ENCODE measurements at regions not wholly inside any gene's neighbourhood (a gene's known extent, or its start where the extent isn't known, plus 50 kb on each side); places are given as distances from the start of the nearest gene placed in this dataset.
"Not testable (repeated sequence)": the region's sequence is repeated elsewhere in the genome, so short reads cannot be mapped to it uniquely, and the experiment has no call there.

GRCh38 chr5:18495157-18495556 is 860.9 kb downstream of the TAF11L14 start:
- no peak for DNase-seq

DNA sequence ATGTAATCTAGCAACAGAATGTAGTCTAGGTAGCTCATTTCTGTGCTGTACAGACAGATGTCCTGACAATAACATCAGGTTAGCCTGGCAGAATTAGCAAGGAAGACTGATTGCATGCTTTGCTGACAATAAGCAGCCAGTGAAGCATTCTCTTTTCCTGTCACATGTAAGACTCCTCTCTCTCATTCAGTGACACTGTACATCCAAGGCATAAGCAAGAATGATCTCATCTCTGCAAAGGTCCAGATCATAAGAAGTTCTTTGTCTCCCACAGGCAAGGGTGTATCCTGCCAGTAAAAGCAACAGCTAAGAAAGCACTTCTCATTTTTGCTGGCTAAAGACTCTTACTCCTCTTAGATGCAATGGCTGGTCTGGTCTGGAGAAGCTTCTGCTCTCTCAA is 861.8 kb downstream of the TAF11L14 start:
- DNase-seq = no peak

- no peak for DNase-seq
Observed at GRCh38 chr5:18497089-18497488, 862.8 kb downstream of the TAF11L14 start.

DNA sequence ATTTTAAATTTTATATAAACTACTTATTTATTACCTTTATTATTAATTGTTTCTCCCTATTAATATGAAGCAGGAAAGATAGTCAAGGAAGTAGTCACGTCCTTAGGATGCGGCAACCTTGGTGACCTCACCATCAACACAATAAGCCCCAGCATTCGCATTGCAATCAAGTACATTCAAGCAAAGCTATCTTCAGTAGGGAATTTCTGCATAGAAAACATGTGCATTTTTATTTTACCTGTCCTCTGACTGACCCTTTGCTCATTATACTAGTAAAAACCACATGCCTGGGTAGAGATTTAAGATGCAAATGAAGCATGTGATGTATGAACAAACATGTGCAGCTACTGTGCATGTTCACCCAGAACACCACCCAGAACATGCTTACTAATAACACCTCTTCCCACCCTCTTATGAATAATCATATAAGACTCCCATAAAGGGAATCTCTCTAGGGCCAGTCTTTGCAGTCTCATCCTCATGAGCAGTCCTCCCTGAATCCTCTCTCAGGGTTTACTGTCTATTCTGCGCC is 869.6 kb downstream of the TAF11L14 start:
- no peak for DNase-seq

DNA sequence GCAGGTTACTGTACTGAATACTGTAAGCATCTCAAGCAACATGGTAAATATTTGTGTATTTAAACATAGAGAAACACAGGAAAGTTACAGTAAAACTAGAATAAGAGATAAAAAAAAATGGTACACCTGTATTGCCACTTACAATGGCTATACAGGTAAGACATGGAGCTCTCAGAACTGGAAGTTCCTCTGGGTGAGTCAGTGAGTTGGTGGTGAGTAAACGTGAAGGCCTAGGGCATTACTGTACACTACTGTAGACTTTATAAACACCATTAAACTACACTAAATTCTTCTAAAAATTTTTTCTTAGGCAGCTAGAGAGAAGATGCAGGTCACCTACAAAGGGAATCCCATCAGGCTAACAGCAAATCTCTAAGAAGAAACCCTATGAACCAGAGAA is 872.9 kb downstream of the TAF11L14 start:
- no peak for DNase-seq

GRCh38 chr5:18517641-18518380 is 883.6 kb downstream of the TAF11L14 start:
- no peak for DNase-seq

GRCh38 chr5:18523380-18523779 is 889.1 kb downstream of the TAF11L14 start:
- DNase-seq = no peak

DNA sequence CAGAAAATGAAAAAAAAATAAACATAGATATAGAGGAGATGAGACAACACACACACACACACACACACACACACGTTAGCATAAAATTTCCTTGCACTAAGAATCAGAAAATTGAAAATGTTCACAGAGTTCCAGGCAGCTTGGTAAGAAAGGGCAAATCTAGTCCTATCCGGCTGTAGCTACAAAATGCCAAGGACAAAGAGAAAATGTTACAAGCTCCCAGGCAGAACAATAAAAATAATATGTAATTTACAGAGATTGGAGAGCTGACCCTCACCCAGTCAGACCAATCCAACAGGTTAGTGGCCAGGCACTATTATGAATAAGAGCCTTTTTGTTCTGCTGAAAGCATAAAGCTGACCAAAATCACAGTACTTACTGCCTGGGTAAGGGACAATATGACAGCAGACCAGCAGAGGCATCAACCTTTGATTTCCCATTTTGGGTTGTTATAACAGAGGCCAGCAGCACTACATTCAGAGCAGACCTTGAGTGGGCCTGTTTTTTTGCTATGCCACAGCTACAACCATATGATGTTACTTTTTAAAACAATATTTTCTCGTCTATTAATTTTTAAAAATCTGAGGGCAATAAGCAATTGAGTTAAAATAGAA is 892.6 kb downstream of the TAF11L14 start:
- DNase-seq = no peak

GRCh38 chr5:18533137-18533536 is 898.9 kb downstream of the TAF11L14 start:
- no peak for DNase-seq

DNA sequence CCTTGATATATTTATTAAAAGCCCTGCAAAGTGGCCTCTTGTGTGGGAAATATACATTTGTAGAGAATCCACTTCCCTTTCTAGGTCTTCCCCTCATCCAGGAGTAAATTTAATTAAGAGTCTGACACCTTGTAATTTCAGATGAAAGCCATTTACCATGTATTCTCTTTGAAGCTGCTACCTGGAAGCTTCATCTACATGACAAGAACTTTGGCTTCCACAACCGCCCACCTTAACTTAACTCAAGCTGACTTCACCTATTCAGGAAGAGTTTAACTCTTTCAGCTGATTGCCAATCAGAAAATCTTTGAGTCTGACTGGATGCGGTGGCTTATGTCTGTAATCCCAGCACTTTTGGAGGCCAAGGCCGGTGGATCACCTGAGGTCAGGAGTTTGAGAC is 899.9 kb downstream of the TAF11L14 start:
- DNase-seq = no peak

- not testable (repeated sequence) for DNase-seq
Observed at GRCh38 chr5:18535753-18536152, 901.5 kb downstream of the TAF11L14 start.

DNA sequence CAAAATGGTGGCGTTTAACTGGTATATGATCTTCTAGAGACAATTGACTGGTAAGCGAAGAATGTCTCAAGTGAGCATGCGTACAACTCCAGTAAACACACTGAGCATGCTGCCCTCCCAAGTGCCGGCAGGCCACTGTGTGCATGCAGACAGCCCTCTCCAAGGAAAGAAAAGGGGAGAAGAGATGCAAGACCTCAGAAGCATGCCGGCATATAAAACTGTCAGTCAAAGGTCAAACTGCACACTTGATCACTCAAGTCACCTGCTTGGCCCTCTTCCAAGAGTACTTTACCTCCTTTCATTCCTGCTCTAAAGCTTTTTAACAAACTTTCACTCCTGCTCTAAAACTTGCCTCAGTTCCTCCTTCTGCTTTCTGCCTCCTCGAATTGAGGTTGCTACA is 910.2 kb downstream of the TAF11L14 start:
- DNase-seq = no peak

GRCh38 chr5:18546591-18546990 is 912.3 kb downstream of the TAF11L14 start:
- DNase-seq = no peak

DNA sequence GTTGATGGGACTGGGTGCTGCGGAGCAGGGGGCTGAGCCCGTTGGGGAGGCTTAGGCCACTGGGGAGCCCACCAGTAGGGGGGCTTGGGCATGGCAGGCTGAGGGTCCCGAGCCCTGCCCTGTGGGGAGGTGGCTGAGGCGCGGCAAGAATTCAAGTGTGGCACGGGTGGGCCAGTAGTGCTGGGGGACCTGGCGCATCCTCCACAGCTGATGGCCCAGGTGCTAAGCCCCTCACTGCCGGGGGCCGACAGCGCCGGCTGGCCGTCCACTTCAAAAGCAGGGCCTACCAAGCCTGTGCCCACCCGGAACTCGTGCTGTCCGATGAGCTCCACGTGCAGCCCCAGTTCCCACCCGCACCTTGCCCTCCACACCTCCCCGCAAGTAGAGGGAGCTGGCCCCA is 917.5 kb downstream of the TAF11L14 start:
- DNase-seq = no peak

- DNase-seq = no peak
Observed at GRCh38 chr5:18553269-18553668, 919.0 kb downstream of the TAF11L14 start.

GRCh38 chr5:18560602-18561001 is 926.3 kb downstream of the TAF11L14 start:
- no peak for DNase-seq

DNA sequence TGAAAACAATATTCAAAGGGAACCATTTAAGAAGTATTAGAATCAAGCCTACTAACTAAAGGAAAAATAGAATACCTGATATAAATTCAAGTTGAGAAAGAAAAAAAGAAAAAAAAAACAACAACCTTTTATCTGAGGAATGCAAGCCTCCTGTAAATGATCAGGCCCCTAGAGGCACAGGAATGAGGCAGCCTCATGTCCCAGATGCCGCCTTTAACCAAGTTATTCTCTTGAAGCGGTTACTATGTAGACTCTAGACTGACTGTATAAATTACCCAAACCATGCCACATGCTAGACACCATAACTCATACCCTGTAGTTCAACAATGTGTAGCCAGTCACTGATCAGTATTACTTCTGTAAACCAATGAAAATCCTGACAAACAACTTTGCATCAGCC is 929.6 kb downstream of the TAF11L14 start:
- DNase-seq = no peak

- DNase-seq = no peak
Observed at GRCh38 chr5:18566671-18567070, 932.4 kb downstream of the TAF11L14 start.

- no peak for DNase-seq
Observed at GRCh38 chr5:18576586-18576985, 942.3 kb downstream of the TAF11L14 start.

DNA sequence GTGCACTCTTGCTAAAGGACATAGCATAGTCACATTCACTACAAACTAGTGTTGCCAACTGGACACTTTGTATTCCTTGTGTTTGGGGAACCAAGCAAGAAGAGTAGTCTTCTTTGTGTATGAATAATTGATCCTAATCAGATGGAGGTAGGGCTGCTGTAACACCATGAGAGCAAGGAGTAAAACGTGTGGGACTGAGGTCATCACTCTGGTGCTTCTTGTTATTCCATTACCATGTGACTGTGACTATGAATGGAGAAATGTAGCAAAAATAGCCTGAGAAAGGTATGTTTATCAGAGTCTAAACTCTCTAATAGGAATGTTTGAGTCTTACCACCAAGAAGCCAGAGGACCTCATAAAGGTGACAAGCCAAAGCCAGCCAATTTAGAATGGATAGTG is 966.9 kb downstream of the TAF11L14 start:
- DNase-seq = no peak

DNA sequence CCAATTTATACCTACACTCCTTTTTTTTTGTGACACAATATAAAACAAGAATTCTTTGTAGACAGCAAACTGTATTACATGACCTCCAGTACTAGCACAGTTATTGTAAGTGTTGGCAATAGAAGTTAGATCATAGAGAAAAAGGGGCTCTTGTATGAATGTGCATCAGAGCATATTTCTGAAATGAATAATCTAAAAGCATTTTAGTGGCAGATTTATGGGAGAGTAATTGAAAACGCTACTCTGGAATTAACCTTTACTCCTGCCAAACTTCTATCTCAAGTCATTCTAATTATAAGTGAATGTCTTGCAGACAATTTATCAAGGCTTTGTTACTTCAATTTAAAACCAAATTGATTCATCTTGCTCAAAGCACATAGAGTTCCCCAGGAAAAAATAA is 968.1 kb downstream of the TAF11L14 start:
- DNase-seq = no peak

- DNase-seq = no peak
Observed at GRCh38 chr5:18605186-18605585, 970.9 kb downstream of the TAF11L14 start.

- no peak for DNase-seq
Observed at GRCh38 chr5:18607570-18607969, 973.3 kb downstream of the TAF11L14 start.

- not testable (repeated sequence) for DNase-seq
Observed at GRCh38 chr5:18617191-18617590, 982.9 kb downstream of the TAF11L14 start.

Data from stimulated activated naive CD4-positive, alpha-beta T cell treated with Interleukin-2 at 50 U/mL for 16 hours (primary cell).